ENCODE measurements at regions not wholly inside any gene's neighbourhood (a gene's known extent, or its start where the extent isn't known, plus 50 kb on each side); places are given as distances from the start of the nearest gene placed in this dataset.
"Not testable (repeated sequence)": the region's sequence is repeated elsewhere in the genome, so short reads cannot be mapped to it uniquely, and the experiment has no call there.

DNA sequence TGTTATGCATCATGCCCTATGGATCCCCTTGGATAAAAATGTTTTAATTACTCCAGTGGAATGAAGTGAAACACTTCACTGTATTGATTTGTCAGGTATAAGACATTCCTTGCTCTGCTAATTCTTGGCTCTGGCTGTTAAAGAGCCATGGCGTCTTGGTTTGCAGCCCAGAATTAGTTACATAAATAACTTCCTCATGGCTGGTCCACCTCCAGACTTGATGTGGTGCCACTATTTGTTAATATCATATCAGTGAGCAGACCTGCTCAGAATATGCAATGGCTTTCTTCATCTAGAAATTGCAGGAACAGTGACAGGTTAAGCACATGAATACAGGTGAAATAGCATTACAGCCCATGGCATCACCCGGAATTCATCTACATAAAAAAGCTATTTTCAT is 446.9 kb upstream of the GRIN3A start:
- Histone ChIP-seq H3K4me2 (ENCODE audit: insufficient read depth, low read length, poor library complexity, severe bottlenecking) (no peak overlapping the region), H2BK15ac (ENCODE audit: low read length) (no peak overlapping the region), H3K18ac (ENCODE audit: low read length) (no peak overlapping the region), H3K9ac (ENCODE audit: low read depth, low read length, poor library complexity) (no peak overlapping the region), H3K4me1 (ENCODE audit: control insufficient read depth in 2 of 2, insufficient read depth in 1 of 2, low read depth in 1 of 2, low read length in 2 of 2) (no peaks in the 10 kb centered on the region), H2AK5ac (ENCODE audit: low read depth, low read length) (no peak overlapping the region), H3K14ac (ENCODE audit: low read length) (no peak overlapping the region), H3K27me3 (ENCODE audit: control insufficient read depth in 3 of 3, insufficient read depth in 3 of 3, low read depth in 1 of 3, low read length in 3 of 3) (no peaks in the 10 kb centered on the region), H2BK12ac (ENCODE audit: low read length) (no peak overlapping the region), H4K91ac (ENCODE audit: low read depth, low read length, poor library complexity) (no peak overlapping the region), H4K8ac (ENCODE audit: low read depth, low read length) (no peak overlapping the region), H3K4ac (ENCODE audit: low read length) (no peak overlapping the region), H3K79me1 (ENCODE audit: low read depth, low read length) (no peaks in the 10 kb centered on the region), H2BK5ac (ENCODE audit: low read length) (no peak overlapping the region), H3K9me3 (replicated peaks in 1 of 2; ENCODE audit: control insufficient read depth in 2 of 2, insufficient read depth in 1 of 2, low read depth in 1 of 2, low read length in 2 of 2) (no peaks in the 10 kb centered on the region), H3K36me3 (replicated peaks in 1 of 2; ENCODE audit: control insufficient read depth in 2 of 2, insufficient read depth in 2 of 2, low read length in 2 of 2) (no peaks in the 10 kb centered on the region), H3K27ac (replicated peaks; ENCODE audit: low read length) (no peak overlapping the region), H3K23ac (ENCODE audit: low read depth, low read length, poor library complexity) (no peak overlapping the region), H2BK120ac (ENCODE audit: low read depth, low read length) (no peak overlapping the region), H2AFZ (ENCODE audit: low read length) (no peak overlapping the region), H3K4me3 (ENCODE audit: low read length in 2 of 2) (no peak overlapping the region)
- no CpG with 5 or more reads among the region's 2 CpGs for WGBS, 2 donors (ENCODE audit: extremely low coverage in 2 of 2, insufficient read length in 2 of 2, insufficient replicate concordance in 1 of 2)
- DNase-seq (ENCODE audit: low spot score): no peak

DNA sequence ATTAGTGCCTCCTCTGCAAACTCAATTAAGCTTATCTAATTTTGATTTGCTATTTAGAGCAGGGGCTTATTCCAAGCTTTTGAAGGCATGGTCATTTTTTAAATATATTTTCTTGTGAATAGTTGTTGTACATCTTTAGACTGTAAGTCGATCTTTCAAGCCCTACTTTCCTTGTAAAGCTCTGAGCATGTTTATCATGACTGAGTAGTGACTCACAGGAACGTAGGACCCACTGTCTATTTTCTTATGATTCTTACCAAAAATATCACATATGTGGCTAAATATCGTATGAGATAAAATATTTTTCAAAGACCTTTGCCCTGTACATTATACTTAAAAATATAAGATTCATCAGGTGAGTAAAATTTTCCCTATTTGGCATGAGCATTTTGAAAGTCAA is 440.4 kb upstream of the GRIN3A start:
- no peak overlapping the region for H4K8ac ChIP-seq (ENCODE audit: low read depth, low read length)
- no peaks in the 10 kb centered on the region for H3K9me3 ChIP-seq (replicated peaks in 1 of 2; ENCODE audit: control insufficient read depth in 2 of 2, insufficient read depth in 1 of 2, low read depth in 1 of 2, low read length in 2 of 2)
- H3K4me3 ChIP-seq (ENCODE audit: low read length in 2 of 2): no peak overlapping the region
- H3K4me2 ChIP-seq (ENCODE audit: insufficient read depth, low read length, poor library complexity, severe bottlenecking): no peak overlapping the region
- H3K9ac ChIP-seq (ENCODE audit: low read depth, low read length, poor library complexity): no peak overlapping the region
- no peak overlapping the region for H2BK5ac ChIP-seq (ENCODE audit: low read length)
- H3K18ac ChIP-seq (ENCODE audit: low read length): no peak overlapping the region
- H2AFZ ChIP-seq (ENCODE audit: low read length): no peak overlapping the region
- H3K27ac ChIP-seq (replicated peaks; ENCODE audit: low read length): no peak overlapping the region
- no peak for DNase-seq (ENCODE audit: low spot score)
- no peaks in the 10 kb centered on the region for H3K4me1 ChIP-seq (ENCODE audit: control insufficient read depth in 2 of 2, insufficient read depth in 1 of 2, low read depth in 1 of 2, low read length in 2 of 2)
- H3K79me1 ChIP-seq (ENCODE audit: low read depth, low read length): no peaks in the 10 kb centered on the region
- no peak overlapping the region for H4K91ac ChIP-seq (ENCODE audit: low read depth, low read length, poor library complexity)
- H2BK12ac ChIP-seq (ENCODE audit: low read length): no peak overlapping the region
- H3K14ac ChIP-seq (ENCODE audit: low read length): no peak overlapping the region
- H3K23ac ChIP-seq (ENCODE audit: low read depth, low read length, poor library complexity): no peak overlapping the region
- no peak overlapping the region for H2BK15ac ChIP-seq (ENCODE audit: low read length)
- H3K36me3 ChIP-seq (replicated peaks in 1 of 2; ENCODE audit: control insufficient read depth in 2 of 2, insufficient read depth in 2 of 2, low read length in 2 of 2): no peaks in the 10 kb centered on the region
- no peak overlapping the region for H2AK5ac ChIP-seq (ENCODE audit: low read depth, low read length)
- no peaks in the 10 kb centered on the region for H3K27me3 ChIP-seq (ENCODE audit: control insufficient read depth in 3 of 3, insufficient read depth in 3 of 3, low read depth in 1 of 3, low read length in 3 of 3)
- H2BK120ac ChIP-seq (ENCODE audit: low read depth, low read length): no peak overlapping the region
- WGBS, 2 donors (ENCODE audit: extremely low coverage in 2 of 2, insufficient read length in 2 of 2, insufficient replicate concordance in 1 of 2): no CpG with 5 or more reads among the region's 3 CpGs
- no peak overlapping the region for H3K4ac ChIP-seq (ENCODE audit: low read length)

DNA sequence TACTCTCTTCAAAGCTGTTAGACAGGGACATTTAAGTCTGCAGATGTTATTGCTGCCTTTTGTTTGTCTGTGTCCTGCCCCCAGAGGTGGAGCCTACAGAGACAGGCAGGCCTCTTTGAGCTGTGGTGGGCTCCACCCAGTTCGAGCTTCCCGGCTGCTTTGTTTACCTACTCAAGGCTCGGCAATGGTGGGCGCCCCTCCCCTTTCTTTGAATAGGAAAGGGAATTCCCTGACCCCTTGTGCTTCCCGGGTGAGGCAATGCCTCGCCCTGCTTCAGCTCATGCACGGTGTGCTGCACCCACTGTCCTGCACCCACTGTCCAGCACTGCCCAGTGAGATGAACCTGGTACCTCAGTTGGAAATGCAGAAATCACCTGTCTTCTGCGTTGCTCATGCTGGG is 435.8 kb upstream of the GRIN3A start:
- not testable (repeated sequence) for DNase-seq (ENCODE audit: low spot score); H3K9ac ChIP-seq (ENCODE audit: low read depth, low read length, poor library complexity); H3K14ac ChIP-seq (ENCODE audit: low read length); H2BK120ac ChIP-seq (ENCODE audit: low read depth, low read length); H2BK15ac ChIP-seq (ENCODE audit: low read length); H3K18ac ChIP-seq (ENCODE audit: low read length); H3K4me3 ChIP-seq (ENCODE audit: low read length in 2 of 2); H3K9me3 ChIP-seq (replicated peaks in 1 of 2; ENCODE audit: control insufficient read depth in 2 of 2, insufficient read depth in 1 of 2, low read depth in 1 of 2, low read length in 2 of 2); H2AK5ac ChIP-seq (ENCODE audit: low read depth, low read length); H4K8ac ChIP-seq (ENCODE audit: low read depth, low read length); H3K4me1 ChIP-seq (ENCODE audit: control insufficient read depth in 2 of 2, insufficient read depth in 1 of 2, low read depth in 1 of 2, low read length in 2 of 2); H3K27ac ChIP-seq (replicated peaks; ENCODE audit: low read length); H3K4me2 ChIP-seq (ENCODE audit: insufficient read depth, low read length, poor library complexity, severe bottlenecking); H3K36me3 ChIP-seq (replicated peaks in 1 of 2; ENCODE audit: control insufficient read depth in 2 of 2, insufficient read depth in 2 of 2, low read length in 2 of 2); H3K23ac ChIP-seq (ENCODE audit: low read depth, low read length, poor library complexity); H2BK12ac ChIP-seq (ENCODE audit: low read length); H3K79me1 ChIP-seq (ENCODE audit: low read depth, low read length); H2AFZ ChIP-seq (ENCODE audit: low read length); H4K91ac ChIP-seq (ENCODE audit: low read depth, low read length, poor library complexity); H3K27me3 ChIP-seq (ENCODE audit: control insufficient read depth in 3 of 3, insufficient read depth in 3 of 3, low read depth in 1 of 3, low read length in 3 of 3); H2BK5ac ChIP-seq (ENCODE audit: low read length); H3K4ac ChIP-seq (ENCODE audit: low read length)
- no CpG with 5 or more reads among the region's 8 CpGs for WGBS, 2 donors (ENCODE audit: extremely low coverage in 2 of 2, insufficient read length in 2 of 2, insufficient replicate concordance in 1 of 2)

DNA sequence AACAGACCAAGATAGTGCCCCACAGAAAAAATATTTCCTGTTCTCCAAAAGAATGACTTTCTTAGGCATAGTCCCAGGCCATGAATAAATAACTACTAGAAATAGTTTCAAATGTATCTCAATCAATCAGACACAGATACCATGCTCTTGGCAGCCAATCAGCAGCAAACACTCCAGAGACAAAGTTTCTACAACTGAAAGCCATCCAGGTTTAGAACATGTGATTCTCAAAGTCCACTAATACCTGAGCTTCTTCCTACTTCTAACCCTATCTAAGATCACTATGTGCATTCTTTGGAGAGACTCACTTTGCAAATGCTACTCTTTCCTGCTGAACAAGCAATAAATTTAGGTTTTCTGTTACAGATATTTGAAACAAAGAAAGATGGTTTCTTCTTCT is 425.8 kb upstream of the GRIN3A start:
- no peaks in the 10 kb centered on the region for H3K36me3 ChIP-seq (replicated peaks in 1 of 2; ENCODE audit: control insufficient read depth in 2 of 2, insufficient read depth in 2 of 2, low read length in 2 of 2)

More for the DNA sequence above, 425.8 kb upstream of the GRIN3A start:
- Histone ChIP-seq H2BK120ac (ENCODE audit: low read depth, low read length) (no peak overlapping the region), H2BK15ac (ENCODE audit: low read length) (no peak overlapping the region), H3K4me3 (ENCODE audit: low read length in 2 of 2) (no peak overlapping the region), H3K23ac (ENCODE audit: low read depth, low read length, poor library complexity) (no peak overlapping the region), H2BK5ac (ENCODE audit: low read length) (no peak overlapping the region), H4K8ac (ENCODE audit: low read depth, low read length) (no peak overlapping the region), H2AK5ac (ENCODE audit: low read depth, low read length) (no peak overlapping the region), H4K91ac (ENCODE audit: low read depth, low read length, poor library complexity) (no peak overlapping the region), H3K4me1 (ENCODE audit: control insufficient read depth in 2 of 2, insufficient read depth in 1 of 2, low read depth in 1 of 2, low read length in 2 of 2) (no peaks in the 10 kb centered on the region), H3K9me3 (replicated peaks in 1 of 2; ENCODE audit: control insufficient read depth in 2 of 2, insufficient read depth in 1 of 2, low read depth in 1 of 2, low read length in 2 of 2) (no peaks in the 10 kb centered on the region), H3K27me3 (ENCODE audit: control insufficient read depth in 3 of 3, insufficient read depth in 3 of 3, low read depth in 1 of 3, low read length in 3 of 3) (no peaks in the 10 kb centered on the region), H3K18ac (ENCODE audit: low read length) (no peak overlapping the region), H2AFZ (ENCODE audit: low read length) (no peak overlapping the region), H3K14ac (ENCODE audit: low read length) (no peak overlapping the region), H3K27ac (replicated peaks; ENCODE audit: low read length) (no peak overlapping the region), H3K9ac (ENCODE audit: low read depth, low read length, poor library complexity) (no peak overlapping the region), H2BK12ac (ENCODE audit: low read length) (no peak overlapping the region), H3K4ac (ENCODE audit: low read length) (no peak overlapping the region), H3K79me1 (ENCODE audit: low read depth, low read length) (no peaks in the 10 kb centered on the region), H3K4me2 (ENCODE audit: insufficient read depth, low read length, poor library complexity, severe bottlenecking) (no peak overlapping the region)
- DNase-seq (ENCODE audit: low spot score): no peak

Measured in neuronal stem cell (in vitro differentiated cells).